ENCODE measurements at regions not wholly inside any gene's neighbourhood (a gene's known extent, or its start where the extent isn't known, plus 50 kb on each side); places are given as distances from the start of the nearest gene placed in this dataset.

GRCh38 chr9:129509533-129509928, 111.4 kb downstream of the C9orf50 start:
- H3F3A ChIP-seq (ENCODE audit: control insufficient read depth, insufficient read depth): no peaks in the 10 kb centered on the region
- no peak overlapping the region for H3K4me2 ChIP-seq (ENCODE audit: low read length)
- H3K79me2 ChIP-seq (ENCODE audit: control insufficient read depth, low read length): no peaks in the 10 kb centered on the region
- H3K9me3 ChIP-seq (ENCODE audit: control insufficient read depth, insufficient read depth, low read length): peaks cover 14% of the 10 kb centered on the region
- H3K9me2 ChIP-seq (replicated peaks; ENCODE audit: control insufficient read depth, low read length): no peaks in the 10 kb centered on the region
- no peaks in the 10 kb centered on the region for H3K36me3 ChIP-seq (ENCODE audit: control insufficient read depth, low read length)
- TF ChIP-seq CTCF (IDR thresholded peaks at IDR 0.05; ENCODE audit: low read depth, low read length, poor library complexity, severe bottlenecking): no peak
- TF ChIP-seq EZH2phosphoT487 (IDR thresholded peaks at IDR 0.05; ENCODE audit: borderline replicate concordance, low read length): no peak
- no peaks in the 10 kb centered on the region for H3K27me3 ChIP-seq (ENCODE audit: control insufficient read depth, low read length)
- no peaks in the 10 kb centered on the region for H3K4me1 ChIP-seq (ENCODE audit: control insufficient read depth, low read length)
- H4K20me1 ChIP-seq (ENCODE audit: control insufficient read depth, insufficient read depth, low read depth, low read length): no peaks in the 10 kb centered on the region
- H3K27ac ChIP-seq (ENCODE audit: low read depth, low read length): no peak overlapping the region
- H3K4me3 ChIP-seq (ENCODE audit: low read length): no peak overlapping the region

GRCh38 chr9:129507805-129508204, 113.1 kb downstream of the C9orf50 start:
- Histone ChIP-seq H3K4me1 (ENCODE audit: control insufficient read depth, low read length) (no peaks in the 10 kb centered on the region), H3K79me2 (ENCODE audit: control insufficient read depth, low read length) (no peaks in the 10 kb centered on the region), H3K4me2 (ENCODE audit: low read length) (no peak overlapping the region), H3K27ac (ENCODE audit: low read depth, low read length) (no peak overlapping the region), H3K9me2 (replicated peaks; ENCODE audit: control insufficient read depth, low read length) (no peaks in the 10 kb centered on the region), H3K9me3 (ENCODE audit: control insufficient read depth, insufficient read depth, low read length) (no peaks in the 10 kb centered on the region), H4K20me1 (ENCODE audit: control insufficient read depth, insufficient read depth, low read depth, low read length) (no peaks in the 10 kb centered on the region), H3K4me3 (ENCODE audit: low read length) (no peak overlapping the region), H3K36me3 (ENCODE audit: control insufficient read depth, low read length) (no peaks in the 10 kb centered on the region), H3K27me3 (ENCODE audit: control insufficient read depth, low read length) (no peaks in the 10 kb centered on the region), H3F3A (ENCODE audit: control insufficient read depth, insufficient read depth) (no peaks in the 10 kb centered on the region)
- TF ChIP-seq EZH2phosphoT487 (IDR thresholded peaks at IDR 0.05; ENCODE audit: borderline replicate concordance, low read length) (no peak), CTCF (IDR thresholded peaks at IDR 0.05; ENCODE audit: low read depth, low read length, poor library complexity, severe bottlenecking) (no peak)

GRCh38 chr9:129506892-129507291, 114.0 kb downstream of the C9orf50 start:
- no peak for TF ChIP-seq CTCF (IDR thresholded peaks at IDR 0.05; ENCODE audit: low read depth, low read length, poor library complexity, severe bottlenecking)
- H3K36me3 ChIP-seq (ENCODE audit: control insufficient read depth, low read length): no peaks in the 10 kb centered on the region
- no peaks in the 10 kb centered on the region for H3K79me2 ChIP-seq (ENCODE audit: control insufficient read depth, low read length)
- H3K4me1 ChIP-seq (ENCODE audit: control insufficient read depth, low read length): no peaks in the 10 kb centered on the region
- H3K9me2 ChIP-seq (replicated peaks; ENCODE audit: control insufficient read depth, low read length): no peaks in the 10 kb centered on the region
- H3K27me3 ChIP-seq (ENCODE audit: control insufficient read depth, low read length): no peaks in the 10 kb centered on the region
- no peak overlapping the region for H3K4me3 ChIP-seq (ENCODE audit: low read length)
- no peak overlapping the region for H3K4me2 ChIP-seq (ENCODE audit: low read length)
- H4K20me1 ChIP-seq (ENCODE audit: control insufficient read depth, insufficient read depth, low read depth, low read length): no peaks in the 10 kb centered on the region
- no peaks in the 10 kb centered on the region for H3K9me3 ChIP-seq (ENCODE audit: control insufficient read depth, insufficient read depth, low read length)
- H3F3A ChIP-seq (ENCODE audit: control insufficient read depth, insufficient read depth): no peaks in the 10 kb centered on the region
- no peak overlapping the region for H3K27ac ChIP-seq (ENCODE audit: low read depth, low read length)

- H3K4me3 ChIP-seq (ENCODE audit: low read length): no peak overlapping the region
- H3K4me1 ChIP-seq (ENCODE audit: control insufficient read depth, low read length): no peaks in the 10 kb centered on the region
- H3K9me3 ChIP-seq (ENCODE audit: control insufficient read depth, insufficient read depth, low read length): no peaks in the 10 kb centered on the region
- no peaks in the 10 kb centered on the region for H3K36me3 ChIP-seq (ENCODE audit: control insufficient read depth, low read length)
- no peaks in the 10 kb centered on the region for H3K9me2 ChIP-seq (replicated peaks; ENCODE audit: control insufficient read depth, low read length)
- TF ChIP-seq CTCF (IDR thresholded peaks at IDR 0.05; ENCODE audit: low read depth, low read length, poor library complexity, severe bottlenecking): no peak
- no peak for TF ChIP-seq EZH2phosphoT487 (IDR thresholded peaks at IDR 0.05; ENCODE audit: borderline replicate concordance, low read length)
- H4K20me1 ChIP-seq (ENCODE audit: control insufficient read depth, insufficient read depth, low read depth, low read length): no peaks in the 10 kb centered on the region
- H3K4me2 ChIP-seq (ENCODE audit: low read length): no peak overlapping the region
- no peaks in the 10 kb centered on the region for H3K27me3 ChIP-seq (ENCODE audit: control insufficient read depth, low read length)
- no peaks in the 10 kb centered on the region for H3K79me2 ChIP-seq (ENCODE audit: control insufficient read depth, low read length)
- no peaks in the 10 kb centered on the region for H3F3A ChIP-seq (ENCODE audit: control insufficient read depth, insufficient read depth)
- H3K27ac ChIP-seq (ENCODE audit: low read depth, low read length): no peak overlapping the region
Measured at GRCh38 chr9:129506041-129506440, 114.9 kb downstream of the C9orf50 start.

All from DOHH2 (cell line).